Prostate gland (tissue), 2 donors: ENCODE measurements at regions not wholly inside any gene's neighbourhood (a gene's known extent, or its start where the extent isn't known, plus 50 kb on each side); places are given as distances from the start of the nearest gene placed in this dataset.

ENCODE experiments used
- DNase-seq: peaks from one replicate; pipeline ENCODE4 v3.0.0-alpha.2; 2019; ENCODE audit warnings: low spot score
- H3K27ac ChIP-seq, 2 donors: fragments of 200-600 bp; sonication (generic); 2 replicates each; pipeline ENCODE4 v1.5.1; 2017 to 2019
- H3K27me3 ChIP-seq: fragments of 200-600 bp; sonication (generic); replicated peaks from 2 replicates; pipeline ENCODE4 v1.5.1; 2019; ENCODE audit not compliant: insufficient read depth
- H3K36me3 ChIP-seq, 2 donors: fragments of 200-600 bp; sonication (generic); 1 replicate in 1 of 2; 2 replicates in 1 of 2; pipeline versions ENCODE4 v1.5.1 to v1.8.1; 2017 to 2019
- H3K4me1 ChIP-seq: fragments of 200-600 bp; sonication (generic); replicated peaks from 2 replicates; pipeline ENCODE4 v1.5.1; 2019
- H3K4me3 ChIP-seq, 2 donors: fragments of 200-600 bp; sonication (generic); 2 replicates each; pipeline ENCODE4 v1.5.1; 2017 to 2019
- H3K9me3 ChIP-seq: fragments of 200-600 bp; sonication (generic); 2 replicates; pipeline ENCODE4 v1.5.1; 2017
- CTCF ChIP-seq, 4 experiments: fragments of 200-600 bp in 2 of 4; fragments of 450-650 bp in 2 of 4; sonication (generic) in 2 of 4; IDR thresholded peaks; 1 replicate in 3 of 4; 2 replicates in 1 of 4; pipeline ENCODE4 v1.5.1; 2016 to 2019; ENCODE audit warnings: antibody characterized with exemption in 4 of 4, mild to moderate bottlenecking in 2 of 4, moderate library complexity in 2 of 4
- POLR2A ChIP-seq: fragments of 450-650 bp; IDR thresholded peaks from one replicate; pipeline ENCODE4 v1.6.1; 2016; ENCODE audit warnings: antibody characterized with exemption, mild to moderate bottlenecking
- POLR2AphosphoS5 ChIP-seq: sonication (generic); formaldehyde crosslinking; IDR thresholded peaks from one replicate; pipeline ENCODE4 v1.6.1; 2017; ENCODE audit warnings: antibody characterized with exemption
- WGBS: methylation state at CpG from one replicate; pipeline ENCODE4 v1.1.5; 2018; 5-methylcytosine and 5-hydroxymethylcytosine counted together
- intact Hi-C: fragments of 100-400 bp; cut with DNase I; formaldehyde crosslinking; loops from one replicate; pipeline ENCODE4 v1.14.2; 2022
- small RNA-seq, 2 donors: library from RNA; depleted of rRNA; stranded (forward); fragments of <200 nt; gene quantifications; one replicate each; pipeline ENCODE3, GENCODE V24; 2016

GRCh38 chr2:121161272-121161671 lies 123.7 kb downstream of the TFCP2L1 start:
- no peaks in the 10 kb centered on the region for H3K27me3 ChIP-seq
- no peaks in the 10 kb centered on the region for H3K36me3 ChIP-seq
- no peak overlapping the region for H3K4me3 ChIP-seq
- WGBS = 79% methylated on average over 1 of the region's 1 CpG
- no peaks in the 10 kb centered on the region for H3K9me3 ChIP-seq
- no peak for DNase-seq
- TF ChIP-seq POLR2A (no peak), CTCF (IDR thresholded peaks at IDR 0.05) (no peak), POLR2AphosphoS5 (no peak)
- no peak overlapping the region for H3K27ac ChIP-seq
- H3K4me1 ChIP-seq = no peaks in the 10 kb centered on the region
- intact Hi-C loops = no loop called here

GRCh38 chr2:121162893-121163292 lies 122.1 kb downstream of the TFCP2L1 start:
- H3K9me3 ChIP-seq = no peaks in the 10 kb centered on the region
- no peak overlapping the region for H3K27ac ChIP-seq
- H3K27me3 ChIP-seq = no peaks in the 10 kb centered on the region
- TF ChIP-seq CTCF (IDR thresholded peaks at IDR 0.05) = no peak
- TF ChIP-seq POLR2A = no peak
- TF ChIP-seq POLR2AphosphoS5 = no peak
- no peaks in the 10 kb centered on the region for H3K4me1 ChIP-seq
- no peak overlapping the region for H3K4me3 ChIP-seq
- intact Hi-C loops = no loop called here
- no peaks in the 10 kb centered on the region for H3K36me3 ChIP-seq
- DNase-seq = no peak

- intact Hi-C loops = no loop called here
- no peak for TF ChIP-seq POLR2A
- TF ChIP-seq CTCF (IDR thresholded peaks at IDR 0.05) = no peak
- 90% methylated on average over 3 of the region's 3 CpGs for WGBS
Observed at GRCh38 chr2:121164042-121164441, 121.0 kb downstream of the TFCP2L1 start.

GRCh38 chr2:121165038-121165542 lies 119.9 kb downstream of the TFCP2L1 start:
- no peak for DNase-seq
- 66% methylated on average over 1 of the region's 1 CpG for WGBS
- no peaks in the 10 kb centered on the region for H3K27me3 ChIP-seq
- H3K4me3 ChIP-seq = no peak overlapping the region
- no peak overlapping the region for H3K27ac ChIP-seq
- no peaks in the 10 kb centered on the region for H3K36me3 ChIP-seq
- TF ChIP-seq POLR2AphosphoS5 = no peak
- intact Hi-C loops = no loop called here
- no peaks in the 10 kb centered on the region for H3K4me1 ChIP-seq
- H3K9me3 ChIP-seq = no peaks in the 10 kb centered on the region

More at GRCh38 chr2:121164042-121164441, 121.0 kb downstream of the TFCP2L1 start:
- H3K27ac ChIP-seq = no peak overlapping the region
- H3K9me3 ChIP-seq = no peaks in the 10 kb centered on the region
- no peaks in the 10 kb centered on the region for H3K4me1 ChIP-seq
- no peaks in the 10 kb centered on the region for H3K27me3 ChIP-seq
- no peak overlapping the region for H3K4me3 ChIP-seq
- H3K36me3 ChIP-seq = no peaks in the 10 kb centered on the region
- DNase-seq = no peak

Small RNAs in the stretch of these regions (small RNA-seq; reads per million reads assigned to genes)
- 0 reads per million in 2 donors for gene RF00019
